ENCODE measurements at regions not wholly inside any gene's neighbourhood (a gene's known extent, or its start where the extent isn't known, plus 50 kb on each side); places are given as distances from the start of the nearest gene placed in this dataset.
"Not testable (repeated sequence)": the region's sequence is repeated elsewhere in the genome, so short reads cannot be mapped to it uniquely, and the experiment has no call there.

DNA sequence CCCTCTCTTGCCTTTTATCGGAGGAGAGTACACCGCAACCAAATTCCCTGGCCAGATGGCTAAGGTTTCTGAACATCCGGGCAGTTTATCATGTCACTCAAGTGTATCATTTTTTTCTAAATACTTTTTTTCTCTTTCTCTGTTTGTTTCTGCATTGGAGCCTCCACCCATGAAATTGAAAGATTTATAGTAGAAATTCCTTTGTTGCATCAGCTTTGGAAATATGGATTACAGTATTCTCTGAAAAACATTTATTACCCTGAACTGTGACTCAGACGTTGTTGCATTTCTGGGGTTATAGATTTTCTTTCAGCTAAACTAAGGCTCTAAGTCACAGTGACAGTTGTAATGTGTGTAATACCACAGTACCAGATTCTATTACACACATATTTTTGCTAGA, 187.0 kb downstream of the SPTSSA start:
- H3K27me3 ChIP-seq (ENCODE audit: control insufficient read depth in 5 of 5, insufficient read depth in 4 of 5, low read length in 5 of 5), result no peaks in the 10 kb centered on the region
- no peak overlapping the region for H3K4me3 ChIP-seq (ENCODE audit: low read depth in 1 of 5, low read length in 5 of 5)
- no peak overlapping the region for H3K9ac ChIP-seq (ENCODE audit: low read length in 5 of 5)
- H3K36me3 ChIP-seq (ENCODE audit: control insufficient read depth in 5 of 5, insufficient read depth in 5 of 5, low read length in 5 of 5), result no peaks in the 10 kb centered on the region
- H3K4me1 ChIP-seq (ENCODE audit: control insufficient read depth in 5 of 5, insufficient read depth in 5 of 5, low read length in 5 of 5), result peaks cover 0 to 3% (median 0%) of the 10 kb centered on the region in 5 donors
- H3K9me3 ChIP-seq (ENCODE audit: control insufficient read depth in 5 of 5, low read length in 5 of 5), result no peaks in the 10 kb centered on the region
- no peak overlapping the region for H3K27ac ChIP-seq (ENCODE audit: low read depth, low read length)

DNA sequence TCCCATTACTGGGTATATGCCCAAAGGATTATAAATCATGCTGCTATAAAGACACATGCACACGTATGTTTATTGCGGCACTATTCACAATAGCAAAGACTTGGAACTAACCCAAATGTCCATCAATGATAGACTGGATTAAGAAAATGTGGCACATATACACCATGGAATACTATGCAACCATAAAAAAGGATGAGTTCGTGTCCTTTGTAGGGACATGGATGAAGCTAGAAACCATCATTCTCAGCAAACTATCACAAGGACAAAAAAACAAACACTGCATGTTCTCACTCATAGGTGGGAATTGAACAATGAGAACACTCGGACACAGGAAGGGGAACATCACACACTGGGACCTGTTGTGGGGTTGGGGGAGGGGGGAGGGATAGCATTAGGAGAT, 188.3 kb downstream of the SPTSSA start:
- H3K4me1 ChIP-seq (ENCODE audit: control insufficient read depth in 5 of 5, insufficient read depth in 5 of 5, low read length in 5 of 5); H3K9me3 ChIP-seq (ENCODE audit: control insufficient read depth in 5 of 5, low read length in 5 of 5); H3K9ac ChIP-seq (ENCODE audit: low read length in 5 of 5); H3K4me3 ChIP-seq (ENCODE audit: low read depth in 1 of 5, low read length in 5 of 5); H3K27me3 ChIP-seq (ENCODE audit: control insufficient read depth in 5 of 5, insufficient read depth in 4 of 5, low read length in 5 of 5); H3K27ac ChIP-seq (ENCODE audit: low read depth, low read length); H3K36me3 ChIP-seq (ENCODE audit: control insufficient read depth in 5 of 5, insufficient read depth in 5 of 5, low read length in 5 of 5): not testable (repeated sequence)

DNA sequence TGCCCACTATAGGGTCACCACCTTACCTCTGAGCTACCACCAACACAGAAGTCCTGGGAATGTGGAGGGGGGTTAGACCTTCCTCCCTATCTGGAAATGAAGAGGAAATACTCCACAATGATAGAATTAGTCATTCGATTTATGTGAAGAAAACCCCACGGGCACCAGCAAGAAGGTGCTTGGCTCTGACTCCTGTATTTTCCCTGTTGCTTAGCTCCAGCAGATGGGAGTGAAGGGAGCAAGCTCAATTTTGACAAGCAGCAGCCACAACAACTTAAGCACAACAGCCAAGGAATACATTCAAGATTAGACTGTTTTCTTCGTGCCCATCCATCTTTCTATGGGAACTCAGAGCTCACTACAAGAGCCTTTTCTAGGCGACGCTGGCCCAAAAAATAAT, 191.7 kb downstream of the SPTSSA start:
- Histone ChIP-seq H3K36me3 (ENCODE audit: control insufficient read depth in 5 of 5, insufficient read depth in 5 of 5, low read length in 5 of 5) (no peaks in the 10 kb centered on the region), H3K9ac (ENCODE audit: low read length in 5 of 5) (no peak overlapping the region), H3K27ac (ENCODE audit: low read depth, low read length) (no peak overlapping the region), H3K9me3 (ENCODE audit: control insufficient read depth in 5 of 5, low read length in 5 of 5) (no peaks in the 10 kb centered on the region), H3K4me1 (ENCODE audit: control insufficient read depth in 5 of 5, insufficient read depth in 5 of 5, low read length in 5 of 5) (peaks cover 0 to 3% (median 0%) of the 10 kb centered on the region in 5 donors), H3K4me3 (ENCODE audit: low read depth in 1 of 5, low read length in 5 of 5) (no peak overlapping the region), H3K27me3 (ENCODE audit: control insufficient read depth in 5 of 5, insufficient read depth in 4 of 5, low read length in 5 of 5) (no peaks in the 10 kb centered on the region)

DNA sequence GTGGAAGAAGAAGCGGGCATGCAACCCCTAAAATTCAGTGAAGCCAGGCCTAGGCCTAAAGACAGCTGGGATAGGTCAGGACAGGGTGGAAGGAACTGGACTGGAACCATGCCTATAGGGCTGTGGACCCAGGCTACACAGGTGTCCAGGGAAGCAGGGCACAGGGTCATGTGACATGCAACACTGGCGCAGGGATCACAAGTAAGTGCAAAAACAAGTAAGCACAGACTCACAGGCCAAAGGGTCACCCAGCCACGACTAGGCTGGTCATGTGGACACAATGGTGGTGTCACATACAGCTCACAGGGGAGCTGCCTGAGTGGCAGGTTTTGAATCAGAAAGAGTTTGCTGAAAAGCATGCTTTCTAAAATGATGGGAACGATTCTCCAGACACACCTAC, 195.7 kb downstream of the SPTSSA start:
- H3K36me3 ChIP-seq (ENCODE audit: control insufficient read depth in 5 of 5, insufficient read depth in 5 of 5, low read length in 5 of 5), result no peaks in the 10 kb centered on the region
- H3K27me3 ChIP-seq (ENCODE audit: control insufficient read depth in 5 of 5, insufficient read depth in 4 of 5, low read length in 5 of 5), result no peaks in the 10 kb centered on the region
- H3K27ac ChIP-seq (ENCODE audit: low read depth, low read length), result no peak overlapping the region

DNA sequence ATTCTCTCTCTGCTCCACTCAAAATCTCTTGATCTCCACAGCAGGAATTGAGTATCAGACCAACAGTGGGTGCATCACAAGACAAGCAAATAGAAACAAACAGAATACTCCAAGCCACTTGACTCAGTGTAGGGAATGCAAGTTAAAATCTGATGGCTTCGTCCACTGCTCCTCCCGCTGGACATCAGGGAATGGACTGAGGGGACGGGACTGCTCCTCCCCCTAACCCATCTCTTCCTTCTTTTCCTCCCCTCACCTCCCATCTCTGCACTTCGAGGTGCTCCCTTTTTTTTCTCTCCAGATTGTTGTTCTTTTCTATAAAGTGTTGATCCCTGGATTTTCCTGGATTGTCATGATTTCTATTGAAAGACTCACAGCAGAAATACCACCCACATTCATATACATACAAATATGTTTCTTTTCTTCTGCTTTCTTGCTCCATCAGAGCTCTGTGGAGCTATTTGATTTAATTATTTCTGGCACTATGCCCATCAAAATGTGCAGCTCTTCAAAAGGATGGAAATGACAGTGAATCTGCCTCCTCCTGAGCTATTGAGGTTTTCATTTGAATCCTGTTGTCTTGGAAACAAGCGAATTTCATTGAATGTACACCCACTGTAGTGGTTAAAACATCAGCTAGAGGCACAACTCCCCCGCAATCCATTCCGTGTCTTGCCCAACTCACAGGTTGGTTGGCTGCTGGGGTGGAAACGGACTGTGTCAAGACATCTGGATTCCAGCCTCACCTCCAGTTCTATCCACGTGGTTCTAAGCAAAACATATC, 199.7 kb downstream of the SPTSSA start:
- no peak overlapping the region for H3K27ac ChIP-seq (ENCODE audit: low read depth, low read length)
- H3K27me3 ChIP-seq (ENCODE audit: control insufficient read depth in 5 of 5, insufficient read depth in 4 of 5, low read length in 5 of 5), result no peaks in the 10 kb centered on the region
- H3K4me1 ChIP-seq (ENCODE audit: control insufficient read depth in 5 of 5, insufficient read depth in 5 of 5, low read length in 5 of 5), result no peaks in the 10 kb centered on the region
- H3K4me3 ChIP-seq (ENCODE audit: low read depth in 1 of 5, low read length in 5 of 5), result no peak overlapping the region
- no peaks in the 10 kb centered on the region for H3K36me3 ChIP-seq (ENCODE audit: control insufficient read depth in 5 of 5, insufficient read depth in 5 of 5, low read length in 5 of 5)
- no peak overlapping the region for H3K9ac ChIP-seq (ENCODE audit: low read length in 5 of 5)
- peaks cover 0 to 4% (median 0%) of the 10 kb centered on the region in 5 donors for H3K9me3 ChIP-seq (ENCODE audit: control insufficient read depth in 5 of 5, low read length in 5 of 5)

More for the DNA sequence above, 195.7 kb downstream of the SPTSSA start:
- no peaks in the 10 kb centered on the region for H3K4me1 ChIP-seq (ENCODE audit: control insufficient read depth in 5 of 5, insufficient read depth in 5 of 5, low read length in 5 of 5)
- H3K9me3 ChIP-seq (ENCODE audit: control insufficient read depth in 5 of 5, low read length in 5 of 5), result peaks cover 0 to 4% (median 0%) of the 10 kb centered on the region in 5 donors
- no peak overlapping the region for H3K9ac ChIP-seq (ENCODE audit: low read length in 5 of 5)
- H3K4me3 ChIP-seq (ENCODE audit: low read depth in 1 of 5, low read length in 5 of 5), result no peak overlapping the region

DNA sequence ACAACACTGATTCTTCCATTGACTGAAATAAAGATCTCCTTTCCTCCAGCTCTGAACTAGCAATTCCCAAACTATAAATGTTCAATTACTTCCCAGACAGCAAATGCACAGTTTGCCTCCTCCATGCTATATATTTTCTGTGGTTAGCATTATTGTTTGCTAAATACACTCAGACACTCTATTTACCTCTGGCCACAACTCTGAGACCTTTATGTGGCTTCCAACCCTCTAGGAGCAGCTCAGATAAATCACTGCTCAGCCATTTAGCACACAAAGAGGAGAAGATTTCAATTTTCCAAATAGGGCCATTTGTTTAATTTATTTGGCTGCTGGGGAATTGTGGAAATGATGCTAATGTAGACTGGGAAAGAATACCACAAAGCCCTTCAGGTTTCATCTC, 202.0 kb downstream of the SPTSSA start:
- Histone ChIP-seq H3K27ac (ENCODE audit: low read depth, low read length) (no peak overlapping the region), H3K27me3 (ENCODE audit: control insufficient read depth in 5 of 5, insufficient read depth in 4 of 5, low read length in 5 of 5) (no peaks in the 10 kb centered on the region), H3K9ac (ENCODE audit: low read length in 5 of 5) (no peak overlapping the region), H3K4me3 (ENCODE audit: low read depth in 1 of 5, low read length in 5 of 5) (no peak overlapping the region), H3K36me3 (ENCODE audit: control insufficient read depth in 5 of 5, insufficient read depth in 5 of 5, low read length in 5 of 5) (no peaks in the 10 kb centered on the region), H3K9me3 (ENCODE audit: control insufficient read depth in 5 of 5, low read length in 5 of 5) (peaks cover 0 to 4% (median 0%) of the 10 kb centered on the region in 5 donors), H3K4me1 (ENCODE audit: control insufficient read depth in 5 of 5, insufficient read depth in 5 of 5, low read length in 5 of 5) (no peaks in the 10 kb centered on the region)

DNA sequence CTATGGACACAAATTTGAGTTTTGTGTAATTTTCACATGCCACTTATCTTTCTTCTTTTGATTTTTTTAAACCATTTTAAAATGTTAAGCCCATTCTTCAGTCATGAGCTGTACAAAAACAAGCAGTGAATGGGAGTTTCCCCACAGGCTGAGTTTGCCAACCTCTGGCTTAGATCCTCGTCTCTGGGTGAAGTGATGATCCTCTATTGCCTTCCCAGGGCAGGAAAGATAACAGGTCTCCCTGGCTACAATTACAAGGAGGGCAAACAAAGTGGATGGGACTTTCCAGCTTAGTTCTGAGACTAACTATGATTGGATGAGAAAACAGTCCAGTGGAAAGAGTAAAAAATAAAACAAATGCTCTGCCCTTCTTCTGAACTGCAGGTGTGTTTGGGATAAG, 203.7 kb downstream of the SPTSSA start:
- Histone ChIP-seq H3K27ac (ENCODE audit: low read depth, low read length) (no peak overlapping the region), H3K9ac (ENCODE audit: low read length in 5 of 5) (no peak overlapping the region), H3K4me3 (ENCODE audit: low read depth in 1 of 5, low read length in 5 of 5) (no peak overlapping the region), H3K9me3 (ENCODE audit: control insufficient read depth in 5 of 5, low read length in 5 of 5) (peaks cover 0 to under 1% (median 0%) of the 10 kb centered on the region in 5 donors), H3K36me3 (ENCODE audit: control insufficient read depth in 5 of 5, insufficient read depth in 5 of 5, low read length in 5 of 5) (no peaks in the 10 kb centered on the region), H3K4me1 (ENCODE audit: control insufficient read depth in 5 of 5, insufficient read depth in 5 of 5, low read length in 5 of 5) (no peaks in the 10 kb centered on the region), H3K27me3 (ENCODE audit: control insufficient read depth in 5 of 5, insufficient read depth in 4 of 5, low read length in 5 of 5) (no peaks in the 10 kb centered on the region)

DNA sequence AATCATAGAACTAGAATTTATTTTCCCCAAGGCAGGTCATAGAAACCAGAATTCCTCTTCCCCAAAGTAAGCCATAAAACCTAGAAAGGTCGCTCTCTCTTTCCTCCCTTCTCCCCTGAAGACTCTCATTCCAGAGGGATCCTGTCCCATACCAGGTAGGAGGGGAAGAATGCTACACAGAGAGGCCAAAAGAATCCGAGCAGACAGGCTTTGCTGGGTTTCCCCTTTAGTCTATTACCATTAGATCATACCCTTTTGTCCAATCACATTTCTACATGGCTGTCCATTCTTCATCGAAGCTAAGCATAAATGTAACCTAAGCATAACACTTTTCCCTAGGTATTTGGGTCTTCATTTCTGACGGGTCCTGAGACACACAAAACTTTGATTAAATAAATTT, 204.5 kb downstream of the SPTSSA start:
- no peak overlapping the region for H3K27ac ChIP-seq (ENCODE audit: low read depth, low read length)
- no peaks in the 10 kb centered on the region for H3K9me3 ChIP-seq (ENCODE audit: control insufficient read depth in 5 of 5, low read length in 5 of 5)
- no peaks in the 10 kb centered on the region for H3K36me3 ChIP-seq (ENCODE audit: control insufficient read depth in 5 of 5, insufficient read depth in 5 of 5, low read length in 5 of 5)
- H3K4me3 ChIP-seq (ENCODE audit: low read depth in 1 of 5, low read length in 5 of 5), result no peak overlapping the region
- peaks cover 0 to 6% (median 1%) of the 10 kb centered on the region in 5 donors for H3K4me1 ChIP-seq (ENCODE audit: control insufficient read depth in 5 of 5, insufficient read depth in 5 of 5, low read length in 5 of 5)
- H3K27me3 ChIP-seq (ENCODE audit: control insufficient read depth in 5 of 5, insufficient read depth in 4 of 5, low read length in 5 of 5), result no peaks in the 10 kb centered on the region
- no peak overlapping the region for H3K9ac ChIP-seq (ENCODE audit: low read length in 5 of 5)

DNA sequence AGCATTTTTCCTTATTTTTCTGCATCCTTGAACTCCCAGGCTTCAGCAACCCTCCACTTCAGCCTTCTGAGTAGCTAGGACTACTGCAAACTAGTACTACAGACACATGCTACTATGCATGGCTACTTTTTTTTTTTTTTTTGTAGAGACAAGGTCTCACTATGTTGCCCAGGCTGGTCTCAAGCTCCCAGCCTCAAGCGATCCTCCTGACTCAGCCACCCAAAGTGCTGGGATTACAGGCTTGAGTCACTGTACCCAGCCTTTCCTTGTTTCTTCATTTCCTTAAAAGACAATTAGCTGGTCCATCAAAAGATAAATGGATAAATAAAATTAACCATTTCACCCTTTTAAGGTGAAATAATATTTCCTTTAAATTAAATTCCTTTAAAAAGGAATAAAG, 205.8 kb downstream of the SPTSSA start:
- no peak overlapping the region for H3K9ac ChIP-seq (ENCODE audit: low read length in 5 of 5)
- no peak overlapping the region for H3K27ac ChIP-seq (ENCODE audit: low read depth, low read length)
- no peaks in the 10 kb centered on the region for H3K36me3 ChIP-seq (ENCODE audit: control insufficient read depth in 5 of 5, insufficient read depth in 5 of 5, low read length in 5 of 5)
- peaks cover 0 to 15% (median 5%) of the 10 kb centered on the region in 5 donors for H3K4me1 ChIP-seq (ENCODE audit: control insufficient read depth in 5 of 5, insufficient read depth in 5 of 5, low read length in 5 of 5)
- H3K27me3 ChIP-seq (ENCODE audit: control insufficient read depth in 5 of 5, insufficient read depth in 4 of 5, low read length in 5 of 5), result no peaks in the 10 kb centered on the region
- no peak overlapping the region for H3K4me3 ChIP-seq (ENCODE audit: low read depth in 1 of 5, low read length in 5 of 5)
- no peaks in the 10 kb centered on the region for H3K9me3 ChIP-seq (ENCODE audit: control insufficient read depth in 5 of 5, low read length in 5 of 5)

DNA sequence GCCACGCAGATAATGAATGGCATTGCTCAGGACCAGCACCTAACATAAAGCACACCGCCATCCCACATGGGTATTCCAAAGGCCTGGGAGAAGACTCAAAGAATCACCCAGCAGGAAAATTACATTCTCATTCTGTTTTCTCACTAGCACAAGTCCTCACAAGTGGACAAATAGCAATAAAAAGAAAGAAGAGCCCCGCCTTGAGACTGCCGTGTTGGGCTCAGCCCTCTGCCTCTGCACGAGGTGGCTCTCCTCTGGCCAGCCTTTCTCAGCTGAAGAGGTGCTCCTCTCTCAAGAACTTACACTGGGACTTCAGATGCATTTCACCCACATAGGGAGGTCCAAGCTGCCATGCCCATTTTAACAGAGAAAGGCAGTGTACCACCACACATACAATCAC, 207.5 kb downstream of the SPTSSA start:
- Histone ChIP-seq H3K4me3 (ENCODE audit: low read depth in 1 of 5, low read length in 5 of 5) (no peak overlapping the region), H3K9me3 (ENCODE audit: control insufficient read depth in 5 of 5, low read length in 5 of 5) (no peaks in the 10 kb centered on the region), H3K27ac (ENCODE audit: low read depth, low read length) (no peak overlapping the region), H3K36me3 (ENCODE audit: control insufficient read depth in 5 of 5, insufficient read depth in 5 of 5, low read length in 5 of 5) (no peaks in the 10 kb centered on the region), H3K9ac (ENCODE audit: low read length in 5 of 5) (no peak overlapping the region), H3K27me3 (ENCODE audit: control insufficient read depth in 5 of 5, insufficient read depth in 4 of 5, low read length in 5 of 5) (no peaks in the 10 kb centered on the region), H3K4me1 (ENCODE audit: control insufficient read depth in 5 of 5, insufficient read depth in 5 of 5, low read length in 5 of 5) (peaks cover 0 to 22% (median 5%) of the 10 kb centered on the region in 5 donors)

All from subcutaneous abdominal adipose tissue (tissue), 5 donors.